ENCODE measurements at regions not wholly inside any gene's neighbourhood (a gene's known extent, or its start where the extent isn't known, plus 50 kb on each side); places are given as distances from the start of the nearest gene placed in this dataset.

GRCh38 chr1:40925834-40926410 lies 53.6 kb upstream of the CTPS1 start:
- TF ChIP-seq CTCF (conservative IDR thresholded peaks at IDR 0.05; ENCODE audit: low read length) = no peak
- TF ChIP-seq EZH2phosphoT487 (IDR thresholded peaks at IDR 0.05; ENCODE audit: borderline replicate concordance, low read depth, low read length) = no peak

Measured in OCI-LY7 (cell line).